Transverse colon (tissue), 4 donors: ENCODE measurements at regions not wholly inside any gene's neighbourhood (a gene's known extent, or its start where the extent isn't known, plus 50 kb on each side); places are given as distances from the start of the nearest gene placed in this dataset.

Experiments
- CTCF ChIP-seq, 5 experiments: fragments of 200-600 bp in 3 of 5; fragments of 450-650 bp in 2 of 5; sonication (generic) in 3 of 5; IDR thresholded peaks; 1 replicate in 2 of 5; 2 replicates in 3 of 5; pipeline ENCODE4 v1.5.1; 2016 to 2017; ENCODE audit warnings: antibody characterized with exemption in 5 of 5, inconsistent platforms in 3 of 5, mild to moderate bottlenecking in 2 of 5, moderate library complexity in 1 of 5
- EP300 ChIP-seq: sonication (generic); formaldehyde crosslinking; IDR thresholded peaks from one replicate; pipeline ENCODE4 v1.6.1; 2017; ENCODE audit warnings: antibody characterized with exemption, low read depth
- POLR2A ChIP-seq: fragments of 450-650 bp; IDR thresholded peaks from one replicate; pipeline ENCODE4 v1.6.1; 2016; ENCODE audit warnings: antibody characterized with exemption, mild to moderate bottlenecking, moderate library complexity
- POLR2AphosphoS5 ChIP-seq, 3 donors: sonication (generic); formaldehyde crosslinking; IDR thresholded peaks; one replicate each; pipeline ENCODE4 v1.6.1; 2016; ENCODE audit warnings: antibody characterized with exemption in 3 of 3

GRCh38 chr10:31158011-31158658, 126.5 kb upstream of the ZNF438 start:
- TF ChIP-seq CTCF (IDR thresholded peaks at IDR 0.05), result no peak
- no peak for TF ChIP-seq POLR2AphosphoS5 (IDR thresholded peaks at IDR 0.05)
- TF ChIP-seq POLR2A, result no peak
- TF ChIP-seq EP300, result no peak
